ENCODE measurements at regions not wholly inside any gene's neighbourhood (a gene's known extent, or its start where the extent isn't known, plus 50 kb on each side); places are given as distances from the start of the nearest gene placed in this dataset.

- Histone ChIP-seq H3K27me3 (no peaks in the 10 kb centered on the region), H3K27ac (no peak overlapping the region), H3K36me3 (no peaks in the 10 kb centered on the region), H3K4me1 (no peaks in the 10 kb centered on the region), H3K4me3 (no peak overlapping the region), H3K9me3 (no peaks in the 10 kb centered on the region)
- TF ChIP-seq POLR2A (IDR thresholded peaks at IDR 0.05) (no peak), EP300 (IDR thresholded peaks at IDR 0.05) (no peak), CTCF (IDR thresholded peaks at IDR 0.05) (no peak)
- DNase-seq (ENCODE audit: low spot score in 2 of 2), result no peak
Observed at GRCh38 chr2:76283350-76283749, 572.6 kb upstream of the GCFC2 start.

DNA sequence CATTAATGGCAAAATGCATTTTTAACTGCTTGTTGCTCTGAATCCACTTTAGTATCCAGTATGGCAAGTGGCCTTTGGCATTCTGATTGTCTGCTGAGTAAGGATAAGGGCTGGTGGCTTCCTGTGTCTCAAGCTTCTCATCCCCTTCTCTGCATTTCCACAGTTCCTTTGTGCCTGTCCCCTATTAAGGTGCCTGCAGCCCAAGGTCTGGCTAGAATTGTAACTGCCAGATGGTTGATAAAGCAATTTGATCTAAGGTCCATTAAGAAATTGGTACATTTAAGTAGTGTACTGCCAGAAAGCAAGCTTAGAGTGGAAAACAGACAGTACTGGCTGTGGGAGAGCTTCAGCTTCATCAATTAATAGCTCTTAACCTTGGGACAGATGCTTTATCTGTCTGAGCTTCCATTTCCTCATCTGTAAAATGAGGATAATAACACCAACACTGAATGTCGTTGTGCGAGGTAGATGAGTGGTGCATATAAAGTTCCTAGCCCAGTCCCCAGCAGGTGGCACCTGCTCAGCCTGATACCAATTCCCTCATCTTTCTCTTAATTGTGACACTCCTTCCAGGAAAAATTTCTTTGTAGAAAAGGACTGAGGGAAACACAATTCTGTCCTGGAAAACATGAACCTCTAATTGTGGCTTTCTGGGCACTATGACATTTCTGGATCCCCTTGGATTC is 570.6 kb upstream of the GCFC2 start:
- Histone ChIP-seq H3K9me3 (no peaks in the 10 kb centered on the region), H3K27ac (no peak overlapping the region), H3K4me1 (no peaks in the 10 kb centered on the region), H3K27me3 (no peaks in the 10 kb centered on the region), H3K4me3 (no peak overlapping the region), H3K36me3 (no peaks in the 10 kb centered on the region)
- DNase-seq (ENCODE audit: low spot score in 2 of 2), result no peak
- WGBS, 2 donors, result 78 to 85% methylated on average over 2 of the region's 2 CpGs
- TF ChIP-seq EP300 (IDR thresholded peaks at IDR 0.05), result no peak
- TF ChIP-seq CTCF (IDR thresholded peaks at IDR 0.05), result no peak
- TF ChIP-seq POLR2A (IDR thresholded peaks at IDR 0.05), result no peak

- WGBS, 2 donors, result 14 to 24% methylated on average over 2 of the region's 2 CpGs
- TF ChIP-seq CTCF (IDR thresholded peaks at IDR 0.05), result no peak
- no peak for TF ChIP-seq POLR2A (IDR thresholded peaks at IDR 0.05)
- TF ChIP-seq EP300 (IDR thresholded peaks at IDR 0.05), result no peak
- H3K9me3 ChIP-seq, result no peaks in the 10 kb centered on the region
- no peak overlapping the region for H3K4me3 ChIP-seq
- no peaks in the 10 kb centered on the region for H3K4me1 ChIP-seq
- no peaks in the 10 kb centered on the region for H3K27me3 ChIP-seq
- no peak overlapping the region for H3K27ac ChIP-seq
- DNase-seq (ENCODE audit: low spot score in 2 of 2), result no peak
- no peaks in the 10 kb centered on the region for H3K36me3 ChIP-seq
Observed at GRCh38 chr2:76280686-76281085, 570.0 kb upstream of the GCFC2 start.

- WGBS, 2 donors, result 37 to 39% methylated on average over 4 of the region's 4 CpGs
- no peak for DNase-seq (ENCODE audit: low spot score in 2 of 2)
- H3K9me3 ChIP-seq, result no peaks in the 10 kb centered on the region
- no peak overlapping the region for H3K27ac ChIP-seq
- no peaks in the 10 kb centered on the region for H3K4me1 ChIP-seq
- H3K27me3 ChIP-seq, result no peaks in the 10 kb centered on the region
- H3K36me3 ChIP-seq, result no peaks in the 10 kb centered on the region
- TF ChIP-seq EP300 (IDR thresholded peaks at IDR 0.05), result no peak
- no peak for TF ChIP-seq CTCF (IDR thresholded peaks at IDR 0.05)
- no peak for TF ChIP-seq POLR2A (IDR thresholded peaks at IDR 0.05)
- no peak overlapping the region for H3K4me3 ChIP-seq
Observed at GRCh38 chr2:76279142-76279541, 568.4 kb upstream of the GCFC2 start.

DNA sequence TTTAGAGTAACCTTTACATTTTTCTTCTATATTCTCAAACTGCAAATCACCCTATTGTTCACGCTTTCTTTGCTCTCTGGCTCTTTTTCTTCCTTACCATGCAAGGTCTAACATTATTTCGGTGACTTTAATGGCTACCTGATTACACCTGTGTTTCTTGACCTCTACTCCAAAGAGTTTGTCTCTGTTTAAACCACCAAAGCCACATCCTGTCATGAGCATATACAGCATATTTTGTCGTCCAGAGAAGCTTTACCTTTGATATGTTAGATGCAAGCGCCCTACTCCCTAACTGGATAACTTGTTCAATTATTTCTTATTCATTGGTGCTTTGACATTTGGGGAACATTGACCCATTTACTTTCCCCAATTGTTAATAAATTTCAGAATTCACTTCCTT is 565.1 kb upstream of the GCFC2 start:
- Histone ChIP-seq H3K27ac (no peak overlapping the region), H3K9me3 (no peaks in the 10 kb centered on the region), H3K4me3 (no peak overlapping the region), H3K4me1 (no peaks in the 10 kb centered on the region), H3K27me3 (no peaks in the 10 kb centered on the region), H3K36me3 (no peaks in the 10 kb centered on the region)
- TF ChIP-seq CTCF (IDR thresholded peaks at IDR 0.05) (no peak), EP300 (IDR thresholded peaks at IDR 0.05) (no peak), POLR2A (IDR thresholded peaks at IDR 0.05) (no peak)
- no peak for DNase-seq (ENCODE audit: low spot score in 2 of 2)
- WGBS, 2 donors, result 91 to 93% methylated on average over 4 of the region's 4 CpGs
